ENCODE measurements at regions not wholly inside any gene's neighbourhood (a gene's known extent, or its start where the extent isn't known, plus 50 kb on each side); places are given as distances from the start of the nearest gene placed in this dataset.
"Not testable (repeated sequence)": the region's sequence is repeated elsewhere in the genome, so short reads cannot be mapped to it uniquely, and the experiment has no call there.

DNA sequence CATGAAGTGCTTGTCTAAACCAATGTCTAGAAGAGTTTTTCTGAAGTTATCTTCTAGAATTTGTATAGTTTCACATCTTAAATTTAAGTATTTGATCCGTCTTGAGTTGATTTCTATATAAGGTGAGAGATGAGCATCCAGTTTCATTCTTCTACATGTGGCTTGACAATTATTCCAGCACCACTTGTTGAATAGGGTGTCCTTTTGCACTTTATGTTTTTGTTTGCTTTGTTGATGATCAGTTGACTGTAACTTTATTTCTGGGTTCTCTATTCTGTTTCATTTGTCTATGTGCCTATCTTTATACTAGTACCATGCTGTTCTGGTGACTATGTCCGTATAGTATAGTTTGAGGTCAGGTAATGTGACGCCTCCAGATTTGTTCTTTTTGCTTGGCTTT lies 426.6 kb upstream of the CHRM2 start:
- Histone ChIP-seq H3K27ac (ENCODE audit: low read depth in 1 of 2, low read length in 2 of 2) (no peak overlapping the region), H3K27me3 (ENCODE audit: control insufficient read depth in 4 of 4, insufficient read depth in 4 of 4, low read length in 3 of 4) (no peaks in the 10 kb centered on the region), H3K9me3 (ENCODE audit: control insufficient read depth in 4 of 4, low read length in 3 of 4) (no peaks in the 10 kb centered on the region), H3K4me3 (ENCODE audit: low read depth in 1 of 3, low read length in 3 of 3) (no peak overlapping the region), H3K9ac (ENCODE audit: low read depth in 1 of 2, low read length in 2 of 2) (no peak overlapping the region), H3K36me3 (ENCODE audit: control insufficient read depth in 4 of 4, insufficient read depth in 3 of 4, low read depth in 1 of 4, low read length in 3 of 4) (no peaks in the 10 kb centered on the region), H3K4me1 (ENCODE audit: control insufficient read depth in 4 of 4, insufficient read depth in 4 of 4, low read length in 3 of 4) (no peaks in the 10 kb centered on the region)
- WGBS: 71% methylated on average over 3 of the region's 3 CpGs
- TF ChIP-seq FOXA2 (IDR thresholded peaks at IDR 0.05) (no peak), HNF4A (conservative IDR thresholded peaks at IDR 0.05) (no peak), FOXA1 (IDR thresholded peaks at IDR 0.05) (no peak), RXRA (IDR thresholded peaks at IDR 0.05) (no peak), NR2F2 (IDR thresholded peaks at IDR 0.05) (no peak), SP1 (IDR thresholded peaks at IDR 0.05) (no peak), TAF1 (conservative IDR thresholded peaks at IDR 0.05) (no peak), YY1 (IDR thresholded peaks at IDR 0.05) (no peak), GABPA (IDR thresholded peaks at IDR 0.05 in 1 of 2, conservative IDR thresholded peaks at IDR 0.05 in 1 of 2) (no peak), RAD21 (IDR thresholded peaks at IDR 0.05) (no peak)
- TF ChIP-seq, protein P1, sequence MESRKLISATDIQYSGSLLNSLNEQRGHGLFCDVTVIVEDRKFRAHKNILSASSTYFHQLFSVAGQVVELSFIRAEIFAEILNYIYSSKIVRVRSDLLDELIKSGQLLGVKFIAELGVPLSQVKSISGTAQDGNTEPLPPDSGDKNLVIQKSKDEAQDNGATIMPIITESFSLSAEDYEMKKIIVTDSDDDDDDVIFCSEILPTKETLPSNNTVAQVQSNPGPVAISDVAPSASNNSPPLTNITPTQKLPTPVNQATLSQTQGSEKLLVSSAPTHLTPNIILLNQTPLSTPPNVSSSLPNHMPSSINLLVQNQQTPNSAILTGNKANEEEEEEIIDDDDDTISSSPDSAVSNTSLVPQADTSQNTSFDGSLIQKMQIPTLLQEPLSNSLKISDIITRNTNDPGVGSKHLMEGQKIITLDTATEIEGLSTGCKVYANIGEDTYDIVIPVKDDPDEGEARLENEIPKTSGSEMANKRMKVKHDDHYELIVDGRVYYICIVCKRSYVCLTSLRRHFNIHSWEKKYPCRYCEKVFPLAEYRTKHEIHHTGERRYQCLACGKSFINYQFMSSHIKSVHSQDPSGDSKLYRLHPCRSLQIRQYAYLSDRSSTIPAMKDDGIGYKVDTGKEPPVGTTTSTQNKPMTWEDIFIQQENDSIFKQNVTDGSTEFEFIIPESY (IDR thresholded peaks at IDR 0.05): no peak
- TF ChIP-seq, protein P2, sequence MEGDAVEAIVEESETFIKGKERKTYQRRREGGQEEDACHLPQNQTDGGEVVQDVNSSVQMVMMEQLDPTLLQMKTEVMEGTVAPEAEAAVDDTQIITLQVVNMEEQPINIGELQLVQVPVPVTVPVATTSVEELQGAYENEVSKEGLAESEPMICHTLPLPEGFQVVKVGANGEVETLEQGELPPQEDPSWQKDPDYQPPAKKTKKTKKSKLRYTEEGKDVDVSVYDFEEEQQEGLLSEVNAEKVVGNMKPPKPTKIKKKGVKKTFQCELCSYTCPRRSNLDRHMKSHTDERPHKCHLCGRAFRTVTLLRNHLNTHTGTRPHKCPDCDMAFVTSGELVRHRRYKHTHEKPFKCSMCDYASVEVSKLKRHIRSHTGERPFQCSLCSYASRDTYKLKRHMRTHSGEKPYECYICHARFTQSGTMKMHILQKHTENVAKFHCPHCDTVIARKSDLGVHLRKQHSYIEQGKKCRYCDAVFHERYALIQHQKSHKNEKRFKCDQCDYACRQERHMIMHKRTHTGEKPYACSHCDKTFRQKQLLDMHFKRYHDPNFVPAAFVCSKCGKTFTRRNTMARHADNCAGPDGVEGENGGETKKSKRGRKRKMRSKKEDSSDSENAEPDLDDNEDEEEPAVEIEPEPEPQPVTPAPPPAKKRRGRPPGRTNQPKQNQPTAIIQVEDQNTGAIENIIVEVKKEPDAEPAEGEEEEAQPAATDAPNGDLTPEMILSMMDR (IDR thresholded peaks at IDR 0.05; ENCODE audit: low read depth, low read length, missing input control): no peak
- no peak for DNase-seq (ENCODE audit: low spot score)

DNA sequence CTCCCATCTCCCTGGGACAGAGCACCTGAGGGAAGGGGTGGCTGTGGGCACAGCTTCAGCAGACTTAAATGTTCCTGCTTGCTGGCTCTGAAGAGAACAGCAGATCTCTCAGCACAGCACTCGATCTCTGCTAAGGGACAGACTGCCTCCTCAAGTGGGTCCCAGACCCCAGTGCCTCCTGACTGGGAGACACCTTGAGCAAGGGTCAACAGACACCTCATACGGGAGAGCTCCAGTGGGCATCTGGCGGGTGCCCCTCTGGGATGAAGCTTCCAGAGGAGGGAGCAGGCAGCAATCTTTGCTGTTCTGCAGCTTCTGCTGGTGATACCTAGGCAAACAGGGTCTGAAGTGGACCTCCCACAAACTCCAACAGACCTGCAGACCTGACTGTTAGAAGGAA lies 436.7 kb upstream of the CHRM2 start:
- not testable (repeated sequence) for H3K27me3 ChIP-seq (ENCODE audit: control insufficient read depth in 4 of 4, insufficient read depth in 4 of 4, low read length in 3 of 4); H3K36me3 ChIP-seq (ENCODE audit: control insufficient read depth in 4 of 4, insufficient read depth in 3 of 4, low read depth in 1 of 4, low read length in 3 of 4); H3K27ac ChIP-seq (ENCODE audit: low read depth in 1 of 2, low read length in 2 of 2); H3K4me1 ChIP-seq (ENCODE audit: control insufficient read depth in 4 of 4, insufficient read depth in 4 of 4, low read length in 3 of 4); H3K9me3 ChIP-seq (ENCODE audit: control insufficient read depth in 4 of 4, low read length in 3 of 4); DNase-seq (ENCODE audit: low spot score); H3K4me3 ChIP-seq (ENCODE audit: low read depth in 1 of 3, low read length in 3 of 3); H3K9ac ChIP-seq (ENCODE audit: low read depth in 1 of 2, low read length in 2 of 2)
- 76% methylated on average over 3 of the region's 3 CpGs for WGBS

DNA sequence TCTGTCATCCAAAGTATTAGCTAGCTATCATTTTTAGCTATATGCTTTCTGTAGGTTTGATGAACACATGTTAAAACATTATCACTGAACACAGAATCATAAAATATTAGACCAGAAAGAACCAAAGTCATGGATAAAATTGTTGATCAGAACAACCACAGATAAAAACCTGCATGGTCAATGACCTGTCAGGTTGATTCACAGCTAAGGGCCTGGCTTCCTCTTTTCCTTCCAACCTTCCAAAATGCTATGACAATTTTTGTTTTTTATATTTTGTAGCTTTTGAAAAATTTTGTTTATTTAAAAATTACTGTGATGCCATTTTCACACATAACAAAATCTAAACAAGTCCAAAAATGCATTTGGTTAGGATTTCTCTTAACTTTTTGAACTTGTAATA lies 444.4 kb upstream of the CHRM2 start:
- no peak overlapping the region for H3K27ac ChIP-seq (ENCODE audit: low read depth in 1 of 2, low read length in 2 of 2)
- TF ChIP-seq TAF1 (conservative IDR thresholded peaks at IDR 0.05): no peak
- no peak for TF ChIP-seq NR2F2 (IDR thresholded peaks at IDR 0.05)
- TF ChIP-seq, protein P1 (IDR thresholded peaks at IDR 0.05): no peak
- no peak for TF ChIP-seq HNF4A (conservative IDR thresholded peaks at IDR 0.05)
- TF ChIP-seq RAD21 (IDR thresholded peaks at IDR 0.05): no peak
- no peak for TF ChIP-seq HNF4G (IDR thresholded peaks at IDR 0.05)
- no peak for TF ChIP-seq SP1 (IDR thresholded peaks at IDR 0.05)
- no peak for DNase-seq (ENCODE audit: low spot score)
- H3K4me1 ChIP-seq (ENCODE audit: control insufficient read depth in 4 of 4, insufficient read depth in 4 of 4, low read length in 3 of 4): no peaks in the 10 kb centered on the region
- no peaks in the 10 kb centered on the region for H3K9me3 ChIP-seq (ENCODE audit: control insufficient read depth in 4 of 4, low read length in 3 of 4)
- no peak overlapping the region for H3K9ac ChIP-seq (ENCODE audit: low read depth in 1 of 2, low read length in 2 of 2)
- H3K4me3 ChIP-seq (ENCODE audit: low read depth in 1 of 3, low read length in 3 of 3): no peak overlapping the region
- H3K36me3 ChIP-seq (ENCODE audit: control insufficient read depth in 4 of 4, insufficient read depth in 3 of 4, low read depth in 1 of 4, low read length in 3 of 4): no peaks in the 10 kb centered on the region
- H3K27me3 ChIP-seq (ENCODE audit: control insufficient read depth in 4 of 4, insufficient read depth in 4 of 4, low read length in 3 of 4): no peaks in the 10 kb centered on the region

DNA sequence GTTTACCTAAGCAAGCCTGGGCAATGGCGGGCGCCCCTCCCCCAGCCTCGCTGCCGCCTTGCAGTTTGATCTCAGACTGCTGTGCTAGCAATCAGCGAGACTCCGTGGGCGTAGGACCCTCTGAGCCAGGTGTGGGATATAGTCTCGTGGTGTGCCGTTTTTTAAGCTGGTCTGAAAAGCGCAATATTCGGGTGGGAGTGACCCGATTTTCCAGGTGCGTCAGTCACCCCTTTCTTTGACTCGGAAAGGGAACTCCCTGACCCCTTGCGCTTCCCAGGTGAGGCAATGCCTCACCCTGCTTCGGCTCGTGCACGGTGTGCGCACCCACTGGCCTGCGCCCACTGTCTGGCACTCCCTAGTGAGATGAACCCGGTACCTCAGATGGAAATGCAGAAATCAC lies 442.6 kb upstream of the MTPN start:
- not testable (repeated sequence) for H3K4me3 ChIP-seq (ENCODE audit: low read depth in 1 of 3, low read length in 3 of 3); H3K36me3 ChIP-seq (ENCODE audit: control insufficient read depth in 4 of 4, insufficient read depth in 3 of 4, low read depth in 1 of 4, low read length in 3 of 4); H3K4me1 ChIP-seq (ENCODE audit: control insufficient read depth in 4 of 4, insufficient read depth in 4 of 4, low read length in 3 of 4); H3K27me3 ChIP-seq (ENCODE audit: control insufficient read depth in 4 of 4, insufficient read depth in 4 of 4, low read length in 3 of 4); H3K9me3 ChIP-seq (ENCODE audit: control insufficient read depth in 4 of 4, low read length in 3 of 4); H3K27ac ChIP-seq (ENCODE audit: low read depth in 1 of 2, low read length in 2 of 2); DNase-seq (ENCODE audit: low spot score); H3K9ac ChIP-seq (ENCODE audit: low read depth in 1 of 2, low read length in 2 of 2)
- 69% methylated on average over 10 of the region's 21 CpGs for whole genome bisulfite sequencing

Measured in liver (tissue), 8 donors.